ENCODE measurements at regions not wholly inside any gene's neighbourhood (a gene's known extent, or its start where the extent isn't known, plus 50 kb on each side); places are given as distances from the start of the nearest gene placed in this dataset.

GRCh38 chr2:76197428-76197827 is 486.7 kb upstream of the GCFC2 start:
- no peaks in the 10 kb centered on the region for H3K79me2 ChIP-seq (ENCODE audit: control insufficient read depth, insufficient read depth, low read length)
- H3K4me3 ChIP-seq (replicated peaks in 1 of 4; ENCODE audit: control extremely low read depth in 1 of 4, insufficient read depth in 1 of 4, low read depth in 3 of 4, low read length in 4 of 4): no peak overlapping the region
- no peak overlapping the region for H3K27ac ChIP-seq (ENCODE audit: insufficient read depth, low read length)

GRCh38 chr2:76194031-76194775 is 483.5 kb upstream of the GCFC2 start:
- Histone ChIP-seq H3K9ac (ENCODE audit: insufficient read depth, low read length) (no peak overlapping the region), H3K36me3 (ENCODE audit: control insufficient read depth, insufficient read depth, low read length) (no peaks in the 10 kb centered on the region), H3K4me1 (ENCODE audit: control insufficient read depth, extremely low read depth, insufficient read depth, low read length) (no peaks in the 10 kb centered on the region), H4K20me1 (ENCODE audit: control insufficient read depth, extremely low read depth, insufficient read depth, low read length) (no peaks in the 10 kb centered on the region), H3K4me3 (replicated peaks in 1 of 4; ENCODE audit: control extremely low read depth in 1 of 4, insufficient read depth in 1 of 4, low read depth in 3 of 4, low read length in 4 of 4) (no peak overlapping the region), H3K79me2 (ENCODE audit: control insufficient read depth, insufficient read depth, low read length) (no peaks in the 10 kb centered on the region), H2AFZ (ENCODE audit: low read length) (no peak overlapping the region), H3K27me3 (ENCODE audit: control insufficient read depth, insufficient read depth, low read length) (no peaks in the 10 kb centered on the region), H3K4me2 (ENCODE audit: extremely low read depth, insufficient read depth, low read length) (no peak overlapping the region), H3K9me3 (ENCODE audit: control insufficient read depth, insufficient read depth, low read depth, low read length) (no peaks in the 10 kb centered on the region), H3K27ac (ENCODE audit: insufficient read depth, low read length) (no peak overlapping the region)
- no peak for DNase-seq (ENCODE audit: low read depth in 2 of 2)
- no peak for TF ChIP-seq CTCF (conservative IDR thresholded peaks at IDR 0.05 in 1 of 2, IDR thresholded peaks at IDR 0.05 in 1 of 2; ENCODE audit: low read depth in 1 of 2, low read length in 2 of 2)

More at GRCh38 chr2:76197428-76197827, 486.7 kb upstream of the GCFC2 start:
- Histone ChIP-seq H3K27me3 (ENCODE audit: control insufficient read depth, insufficient read depth, low read length) (no peaks in the 10 kb centered on the region), H3K4me1 (ENCODE audit: control insufficient read depth, extremely low read depth, insufficient read depth, low read length) (no peaks in the 10 kb centered on the region), H3K9ac (ENCODE audit: insufficient read depth, low read length) (no peak overlapping the region), H3K36me3 (ENCODE audit: control insufficient read depth, insufficient read depth, low read length) (no peaks in the 10 kb centered on the region), H4K20me1 (ENCODE audit: control insufficient read depth, extremely low read depth, insufficient read depth, low read length) (no peaks in the 10 kb centered on the region), H3K4me2 (ENCODE audit: extremely low read depth, insufficient read depth, low read length) (no peak overlapping the region), H3K9me3 (ENCODE audit: control insufficient read depth, insufficient read depth, low read depth, low read length) (no peaks in the 10 kb centered on the region), H2AFZ (ENCODE audit: low read length) (no peak overlapping the region)
- no peak for DNase-seq (ENCODE audit: low read depth in 2 of 2)
- no peak for TF ChIP-seq CTCF (conservative IDR thresholded peaks at IDR 0.05 in 1 of 2, IDR thresholded peaks at IDR 0.05 in 1 of 2; ENCODE audit: low read depth in 1 of 2, low read length in 2 of 2)
- TF ChIP-seq EZH2 (IDR thresholded peaks at IDR 0.05; ENCODE audit: low read length, missing control alignments): no peak

- Histone ChIP-seq H3K4me1 (ENCODE audit: control insufficient read depth, extremely low read depth, insufficient read depth, low read length) (no peaks in the 10 kb centered on the region), H3K27ac (ENCODE audit: insufficient read depth, low read length) (no peak overlapping the region), H2AFZ (ENCODE audit: low read length) (no peak overlapping the region), H3K4me3 (replicated peaks in 1 of 4; ENCODE audit: control extremely low read depth in 1 of 4, insufficient read depth in 1 of 4, low read depth in 3 of 4, low read length in 4 of 4) (no peak overlapping the region), H3K79me2 (ENCODE audit: control insufficient read depth, insufficient read depth, low read length) (no peaks in the 10 kb centered on the region), H3K9me3 (ENCODE audit: control insufficient read depth, insufficient read depth, low read depth, low read length) (no peaks in the 10 kb centered on the region), H3K27me3 (ENCODE audit: control insufficient read depth, insufficient read depth, low read length) (no peaks in the 10 kb centered on the region), H4K20me1 (ENCODE audit: control insufficient read depth, extremely low read depth, insufficient read depth, low read length) (no peaks in the 10 kb centered on the region), H3K36me3 (ENCODE audit: control insufficient read depth, insufficient read depth, low read length) (no peaks in the 10 kb centered on the region), H3K9ac (ENCODE audit: insufficient read depth, low read length) (no peak overlapping the region), H3K4me2 (ENCODE audit: extremely low read depth, insufficient read depth, low read length) (no peak overlapping the region)
- DNase-seq (ENCODE audit: low read depth in 2 of 2): no peak
- no peak for TF ChIP-seq CTCF (conservative IDR thresholded peaks at IDR 0.05 in 1 of 2, IDR thresholded peaks at IDR 0.05 in 1 of 2; ENCODE audit: low read depth in 1 of 2, low read length in 2 of 2)
- no peak for TF ChIP-seq EZH2 (IDR thresholded peaks at IDR 0.05; ENCODE audit: low read length, missing control alignments)
These were observed 482.4 kb upstream of the GCFC2 start for GRCh38 chr2:76193089-76193488.
